Fibroblast of the aortic adventitia (primary cell): ENCODE measurements at regions not wholly inside any gene's neighbourhood (a gene's known extent, or its start where the extent isn't known, plus 50 kb on each side); places are given as distances from the start of the nearest gene placed in this dataset.
"Not testable (repeated sequence)": the region's sequence is repeated elsewhere in the genome, so short reads cannot be mapped to it uniquely, and the experiment has no call there.

Experiments
- DNase-seq: peaks from one replicate; pipeline ENCODE4 v3.0.0-alpha.2; 2010; ENCODE audit warnings: low read depth
- H3K4me3 ChIP-seq: 2 replicates; pipeline ENCODE4 v1.5.1; 2011; ENCODE audit warnings: low read depth, mild to moderate bottlenecking, control low read depth, low read length, moderate library complexity
- CTCF ChIP-seq: IDR thresholded peaks from 2 replicates; pipeline ENCODE4 v1.5.1; 2011; ENCODE audit warnings: mild to moderate bottlenecking, low read length, control low read depth, inconsistent platforms; ENCODE audit not compliant: insufficient read depth

- no peak for DNase-seq
- H3K4me3 ChIP-seq = no peak overlapping the region
- no peak for TF ChIP-seq CTCF
Observed at GRCh38 chr13:48583859-48584311, 51.0 kb upstream of the RCBTB2 start.

- peak; percentile 75 for DNase-seq
- TF ChIP-seq CTCF = no peak
- no peak overlapping the region for H3K4me3 ChIP-seq
Observed at GRCh38 chr13:48585456-48585840, 52.6 kb upstream of the RCBTB2 start.

GRCh38 chr13:48586591-48587103, 53.8 kb upstream of the RCBTB2 start:
- peak; percentile 57 for DNase-seq
- H3K4me3 ChIP-seq = no peak overlapping the region
- no peak for TF ChIP-seq CTCF

- TF ChIP-seq CTCF = no peak
- H3K4me3 ChIP-seq = no peak overlapping the region
- no peak for DNase-seq
Observed at GRCh38 chr13:48588120-48588519, 55.2 kb upstream of the RCBTB2 start.

- H3K4me3 ChIP-seq = no peak overlapping the region
- DNase-seq = no peak
- TF ChIP-seq CTCF = no peak
Observed at GRCh38 chr13:48590141-48590901, 57.4 kb upstream of the RCBTB2 start.

- not testable (repeated sequence) for DNase-seq
Observed at GRCh38 chr13:48591124-48591872, 58.4 kb upstream of the RCBTB2 start.

More at GRCh38 chr13:48591124-48591872, 58.4 kb upstream of the RCBTB2 start:
- not testable (repeated sequence) for H3K4me3 ChIP-seq
